HFFc6 (cell line): ENCODE measurements at regions not wholly inside any gene's neighbourhood (a gene's known extent, or its start where the extent isn't known, plus 50 kb on each side); places are given as distances from the start of the nearest gene placed in this dataset.
A peak's percentile ranks its signal among the peaks of the same experiment; 100 is the strongest.

Source experiments
- DNase-seq: peaks from one replicate; pipeline ENCODE4 v3.0.0-alpha.2; 2018
- H3K27ac Mint-ChIP-seq: 2 replicates; pipeline ENCODE4 v1.8.0; 2020; ENCODE audit warnings: mild to moderate bottlenecking, mixed read lengths
- H3K27me3 Mint-ChIP-seq: 2 replicates; pipeline ENCODE4 v1.8.0; 2021; ENCODE audit warnings: mild to moderate bottlenecking, moderate library complexity, mixed read lengths; ENCODE audit not compliant: insufficient read depth
- H3K36me3 Mint-ChIP-seq: 2 replicates; pipeline ENCODE4 v1.8.0; 2021; ENCODE audit warnings: low read depth, mixed read lengths
- H3K4me1 Mint-ChIP-seq: 2 replicates; pipeline ENCODE4 v1.8.0; 2020; ENCODE audit warnings: low read depth, mixed read lengths
- H3K4me3 Mint-ChIP-seq: 2 replicates; pipeline ENCODE4 v1.8.0; 2020; ENCODE audit warnings: mild to moderate bottlenecking, moderate library complexity, mixed read lengths
- H3K9me3 Mint-ChIP-seq: 2 replicates; pipeline ENCODE4 v1.8.0; 2020; ENCODE audit warnings: mild to moderate bottlenecking, mixed read lengths
- CTCF ChIP-seq: fragments of 200-600 bp; sonication (generic); IDR thresholded peaks from 2 replicates; pipeline ENCODE4 v1.5.0; 2021; ENCODE audit warnings: antibody characterized with exemption, mild to moderate bottlenecking

DNA sequence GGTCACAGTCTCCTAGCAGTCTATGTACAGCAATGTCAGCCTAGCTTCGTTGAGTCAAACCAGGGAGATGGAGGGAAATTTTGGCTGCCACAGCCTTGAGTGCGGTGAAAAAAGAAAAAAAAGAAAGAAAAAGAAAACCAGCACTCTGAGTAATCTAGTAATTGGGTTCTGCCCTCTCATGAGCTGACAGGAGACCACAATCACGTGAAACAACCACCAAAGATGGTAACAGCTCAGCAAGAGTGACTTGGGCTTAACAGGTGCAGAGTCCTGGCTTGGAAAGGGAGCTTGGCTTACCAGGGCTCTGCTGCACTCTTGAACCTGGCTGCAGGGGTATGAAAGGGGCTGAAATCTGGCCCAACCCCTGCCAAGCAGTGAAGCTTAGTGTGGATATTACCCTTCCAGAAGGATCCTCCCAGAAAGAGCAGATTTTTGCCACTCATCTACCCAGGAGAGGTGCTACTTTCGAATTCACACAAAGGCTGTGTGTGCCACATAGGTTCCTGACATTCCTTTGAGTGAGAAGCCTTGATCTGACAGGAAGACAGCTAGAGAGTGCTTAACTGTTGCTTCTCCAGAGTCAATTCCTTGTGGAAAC, 350.3 kb downstream of the PTTG2 start:
- Mint-ChIP-seq H3K4me3 (no peak overlapping the region), H3K36me3 (peaks cover 6% of the 10 kb centered on the region), H3K27ac (no peak overlapping the region), H3K4me1 (peaks cover 27% of the 10 kb centered on the region), H3K9me3 (peaks cover 5% of the 10 kb centered on the region), H3K27me3 (0 out of 2 replicates have a peak, but pooled peaks cover 2% of the 10 kb centered on the region)
- TF ChIP-seq CTCF, result no peak
- DNase-seq, result no peak

GRCh38 chr4:38311495-38312126, 351.4 kb downstream of the PTTG2 start:
- DNase-seq, result no peak
- 0 out of 2 replicates have a peak, but pooled peaks cover 2% of the 10 kb centered on the region for H3K27me3 Mint-ChIP-seq
- peaks cover 6% of the 10 kb centered on the region for H3K36me3 Mint-ChIP-seq
- peaks cover 5% of the 10 kb centered on the region for H3K9me3 Mint-ChIP-seq
- no peak overlapping the region for H3K27ac Mint-ChIP-seq
- TF ChIP-seq CTCF, result no peak
- no peak overlapping the region for H3K4me3 Mint-ChIP-seq
- peaks cover 27% of the 10 kb centered on the region for H3K4me1 Mint-ChIP-seq

- peaks cover 6% of the 10 kb centered on the region for H3K36me3 Mint-ChIP-seq
- H3K27ac Mint-ChIP-seq, result no peak overlapping the region
- no peak for DNase-seq
- H3K4me3 Mint-ChIP-seq, result no peak overlapping the region
- TF ChIP-seq CTCF, result no peak
- H3K9me3 Mint-ChIP-seq, result peaks cover 5% of the 10 kb centered on the region
- 0 out of 2 replicates have a peak, but pooled peaks cover 2% of the 10 kb centered on the region for H3K27me3 Mint-ChIP-seq
- peaks cover 30% of the 10 kb centered on the region for H3K4me1 Mint-ChIP-seq
Observed at GRCh38 chr4:38313175-38313574, 350.8 kb upstream of the KLF3 start.

DNA sequence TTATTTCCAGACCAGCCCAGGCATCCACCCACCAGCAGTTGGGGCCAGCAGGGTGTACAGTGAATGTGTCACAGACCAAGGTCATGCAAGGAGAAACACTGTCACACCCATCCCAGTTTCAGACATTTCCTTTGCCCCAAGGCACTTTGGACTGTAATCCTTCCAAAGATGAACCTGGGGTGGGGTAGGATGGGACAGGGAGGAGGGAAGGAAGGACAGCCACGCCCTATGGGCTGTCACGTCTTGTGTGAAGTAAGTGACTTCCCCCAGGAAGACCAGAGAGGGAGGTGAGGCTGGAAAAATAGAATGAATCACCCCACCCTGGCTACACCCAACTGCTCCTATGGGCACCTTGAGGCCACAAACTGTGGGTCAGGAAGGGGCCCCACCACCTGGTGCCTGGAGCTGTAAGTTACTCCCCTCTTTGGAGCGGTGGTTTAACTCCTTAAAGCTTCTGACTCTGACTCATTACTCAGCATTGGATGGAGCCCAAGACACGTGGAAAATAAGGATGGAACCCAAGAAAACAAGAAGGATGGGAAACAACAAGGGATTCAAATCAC, 349.9 kb upstream of the KLF3 start:
- peak; percentile 12 for DNase-seq
- Mint-ChIP-seq H3K4me1 (peaks cover 33% of the 10 kb centered on the region), H3K27ac (peak overlapping the region; percentile 9; the same call in 1 of the 2 replicates), H3K36me3 (peaks cover 6% of the 10 kb centered on the region), H3K27me3 (0 out of 2 replicates have a peak, but pooled peaks cover 2% of the 10 kb centered on the region), H3K4me3 (no peak overlapping the region), H3K9me3 (peaks cover 5% of the 10 kb centered on the region)
- TF ChIP-seq CTCF, result no peak

- peaks cover 5% of the 10 kb centered on the region for H3K9me3 Mint-ChIP-seq
- H3K27ac Mint-ChIP-seq, result no peak overlapping the region
- peaks cover 6% of the 10 kb centered on the region for H3K36me3 Mint-ChIP-seq
- H3K4me3 Mint-ChIP-seq, result no peak overlapping the region
- H3K4me1 Mint-ChIP-seq, result peaks cover 33% of the 10 kb centered on the region
- no peak for TF ChIP-seq CTCF
- H3K27me3 Mint-ChIP-seq, result 0 out of 2 replicates have a peak, but pooled peaks cover 2% of the 10 kb centered on the region
- no peak for DNase-seq
Observed at GRCh38 chr4:38314663-38315062, 349.3 kb upstream of the KLF3 start.
